ENCODE measurements at regions not wholly inside any gene's neighbourhood (a gene's known extent, or its start where the extent isn't known, plus 50 kb on each side); places are given as distances from the start of the nearest gene placed in this dataset.

DNA sequence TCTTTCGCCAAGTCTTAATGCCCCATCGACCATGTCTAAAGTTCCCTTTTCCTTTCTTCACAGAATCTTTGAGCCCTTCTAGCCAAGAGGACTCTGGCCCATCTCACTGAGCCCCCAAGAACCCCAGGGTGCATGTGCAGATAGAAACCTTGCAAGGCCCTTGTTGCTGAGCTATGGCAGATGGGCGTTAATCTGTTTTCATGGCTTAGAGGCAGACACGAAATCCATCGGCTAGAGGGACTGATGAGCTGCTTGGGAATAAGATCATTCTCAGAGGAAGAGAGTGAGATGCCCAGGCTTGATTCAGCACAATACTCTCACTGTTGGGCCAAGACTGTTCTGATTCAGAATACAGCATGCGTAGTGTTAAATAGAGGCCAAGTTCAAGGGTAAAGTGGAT lies 262.5 kb upstream of the C9orf72 start:
- TF ChIP-seq, protein P1, sequence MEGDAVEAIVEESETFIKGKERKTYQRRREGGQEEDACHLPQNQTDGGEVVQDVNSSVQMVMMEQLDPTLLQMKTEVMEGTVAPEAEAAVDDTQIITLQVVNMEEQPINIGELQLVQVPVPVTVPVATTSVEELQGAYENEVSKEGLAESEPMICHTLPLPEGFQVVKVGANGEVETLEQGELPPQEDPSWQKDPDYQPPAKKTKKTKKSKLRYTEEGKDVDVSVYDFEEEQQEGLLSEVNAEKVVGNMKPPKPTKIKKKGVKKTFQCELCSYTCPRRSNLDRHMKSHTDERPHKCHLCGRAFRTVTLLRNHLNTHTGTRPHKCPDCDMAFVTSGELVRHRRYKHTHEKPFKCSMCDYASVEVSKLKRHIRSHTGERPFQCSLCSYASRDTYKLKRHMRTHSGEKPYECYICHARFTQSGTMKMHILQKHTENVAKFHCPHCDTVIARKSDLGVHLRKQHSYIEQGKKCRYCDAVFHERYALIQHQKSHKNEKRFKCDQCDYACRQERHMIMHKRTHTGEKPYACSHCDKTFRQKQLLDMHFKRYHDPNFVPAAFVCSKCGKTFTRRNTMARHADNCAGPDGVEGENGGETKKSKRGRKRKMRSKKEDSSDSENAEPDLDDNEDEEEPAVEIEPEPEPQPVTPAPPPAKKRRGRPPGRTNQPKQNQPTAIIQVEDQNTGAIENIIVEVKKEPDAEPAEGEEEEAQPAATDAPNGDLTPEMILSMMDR (IDR thresholded peaks at IDR 0.05; ENCODE audit: control extremely low read depth in 1 of 3, insufficient read depth in 1 of 3, low read depth in 1 of 3, low read length in 3 of 3) = no peak
- TF ChIP-seq RAD21 (IDR thresholded peaks at IDR 0.05 in 1 of 2, conservative IDR thresholded peaks at IDR 0.05 in 1 of 2; ENCODE audit: low read depth in 2 of 2, low read length in 2 of 2) (no peak), TEAD4 (IDR thresholded peaks at IDR 0.05; ENCODE audit: low read depth, low read length) (no peak), POLR2A (IDR thresholded peaks at IDR 0.05; ENCODE audit: control extremely low read depth in 1 of 2, low read depth in 2 of 2, low read length in 2 of 2) (no peak), TCF12 (IDR thresholded peaks at IDR 0.05; ENCODE audit: low read depth, low read length) (no peak), HDAC2 (IDR thresholded peaks at IDR 0.05; ENCODE audit: borderline replicate concordance in 1 of 2, low read depth in 2 of 2, low read length in 2 of 2) (no peak), GABPA (IDR thresholded peaks at IDR 0.05; ENCODE audit: borderline replicate concordance, insufficient read depth, low read length) (no peak), EZH2 (IDR thresholded peaks at IDR 0.05; ENCODE audit: low read depth, low read length, severe bottlenecking) (no peak), NRF1 (IDR thresholded peaks at IDR 0.05; ENCODE audit: low read depth, low read length) (no peak), FOSL1 (IDR thresholded peaks at IDR 0.05; ENCODE audit: insufficient read depth, low read depth, low read length) (no peak), TAF1 (IDR thresholded peaks at IDR 0.05; ENCODE audit: low read depth, low read length) (no peak), RFX5 (IDR thresholded peaks at IDR 0.05; ENCODE audit: borderline replicate concordance, low read depth, low read length) (no peak), YY1 (IDR thresholded peaks at IDR 0.05; ENCODE audit: low read depth, low read length) (no peak)
